HepG2 (cell line): ENCODE measurements at regions not wholly inside any gene's neighbourhood (a gene's known extent, or its start where the extent isn't known, plus 50 kb on each side); places are given as distances from the start of the nearest gene placed in this dataset.

Source experiments
- ATAC-seq: fragments of 200-7000 bp; cut with Tn5 transposase; 3 replicates; pipeline ENCODE4 v1.9.1; 2020; ENCODE audit warnings: mild to moderate bottlenecking, moderate library complexity
- BruUV-seq: library from RNA; stranded (reverse); fragments of 400-500 nt; replicated peaks from 2 replicates; lab custom pipeline; 2021; lab: Mats Ljungman, UMichigan
- CTCF ChIA-PET: fragments of 300-600 bp; formaldehyde crosslinking; extraction: SDS; loops from one replicate; lab custom pipeline; 2021; ENCODE audit warnings: low total read pairs, inconsistent platforms, low intra/inter-chr PET ratio; lab: Yijun Ruan, JAX
- POLR2A ChIA-PET: fragments of 350-600 bp; sonication (Branson Sonifier 250); formaldehyde crosslinking; loops from one replicate; lab custom pipeline; 2020; ENCODE audit warnings: antibody characterized with exemption, inconsistent platforms; lab: Yijun Ruan, JAX
- DNase-seq: peaks from one replicate; pipeline ENCODE4 v3.0.0-alpha.2; 2015; ENCODE audit warnings: low spot score
- FAIRE-seq: peaks from 3 replicates; lab custom pipeline; 2011; peaks lifted over from hg19 to GRCh38; lab: Jason Lieb, UNC
- H2AFZ ChIP-seq: one replicate; pipeline ENCODE4 v1.6.1; 2011; ENCODE audit warnings: low read length, inconsistent platforms
- H3K27ac ChIP-seq: fragments of 300-600 bp; 3 replicates; pipeline ENCODE4 v1.8.0; 2011; ENCODE audit warnings: mixed run types, mild to moderate bottlenecking, mixed read lengths, low read length, inconsistent platforms; ENCODE audit not compliant: insufficient read depth; ENCODE audit errors: extremely low read length
- H3K27me3 ChIP-seq, 2 experiments: fragments of 200-600 bp in 1 of 2; 2 replicates in 1 of 2; 3 replicates in 1 of 2; pipeline versions ENCODE4 v1.6.0 to v1.8.0; 2011; ENCODE audit warnings: low read length in 2 of 2, mild to moderate bottlenecking in 2 of 2, moderate library complexity in 2 of 2, inconsistent platforms in 1 of 2; ENCODE audit not compliant: insufficient read depth in 2 of 2, control insufficient read depth in 1 of 2
- H3K36me3 ChIP-seq, 2 experiments: fragments of 200-600 bp in 1 of 2; replicated peaks in 1 of 2; 2 replicates in 1 of 2; 3 replicates in 1 of 2; pipeline versions ENCODE4 v1.5.1 to v1.8.0; 2011; ENCODE audit warnings: low read length in 2 of 2, inconsistent platforms in 1 of 2; ENCODE audit not compliant: insufficient read depth in 2 of 2, control insufficient read depth in 1 of 2
- H3K4me1 ChIP-seq: 2 replicates; pipeline ENCODE4 v1.5.1; 2012; ENCODE audit warnings: low read length, inconsistent platforms; ENCODE audit not compliant: insufficient read depth
- H3K4me2 ChIP-seq: 2 replicates; pipeline ENCODE4 v1.6.0; 2011; ENCODE audit warnings: low read depth, low read length, inconsistent platforms
- H3K4me3 ChIP-seq, 3 experiments: fragments of 200-600 bp in 1 of 3; sonication (generic), shearing (Covaris generic) in 1 of 3; replicated peaks in 1 of 3; 2 replicates each; pipeline ENCODE4 v1.5.1; 2011 to 2016; ENCODE audit warnings: low read length in 3 of 3, inconsistent platforms in 2 of 3, low read depth in 2 of 3, mild to moderate bottlenecking in 2 of 3, control low read depth in 1 of 3, mixed read lengths in 1 of 3; ENCODE audit not compliant: insufficient read depth in 1 of 3
- H3K79me2 ChIP-seq: one replicate; pipeline ENCODE4 v1.6.1; 2011; ENCODE audit warnings: low read length, inconsistent platforms; ENCODE audit not compliant: insufficient read depth
- H3K9ac ChIP-seq: 2 replicates; pipeline ENCODE4 v1.6.0; 2011; ENCODE audit warnings: mild to moderate bottlenecking, low read depth, low read length, inconsistent platforms; ENCODE audit not compliant: insufficient read depth
- H3K9me3 ChIP-seq: 2 replicates; pipeline ENCODE4 v1.5.1; 2012; ENCODE audit warnings: mild to moderate bottlenecking, low read length
- H4K20me1 ChIP-seq: 2 replicates; pipeline ENCODE4 v1.6.0; 2011; ENCODE audit warnings: inconsistent platforms, mild to moderate bottlenecking, low read length, moderate library complexity; ENCODE audit not compliant: insufficient read depth
- ELF1 ChIP-seq: sonication (generic); formaldehyde crosslinking; IDR thresholded peaks from 2 replicates; pipeline ENCODE4 v1.4.0; 2020; ENCODE audit warnings: missing genetic modification reagents
- HOXA3 ChIP-seq: sonication (generic); formaldehyde crosslinking; IDR thresholded peaks from 2 replicates; pipeline ENCODE4 v1.5.0; 2020; ENCODE audit warnings: missing genetic modification reagents
- JDP2 ChIP-seq: sonication (generic); formaldehyde crosslinking; IDR thresholded peaks from 2 replicates; pipeline ENCODE4 v1.8.1; 2022; ENCODE audit warnings: missing genetic modification reagents, borderline replicate concordance
- KAT7 ChIP-seq: IDR thresholded peaks from 2 replicates; pipeline ENCODE4 v1.6.1; 2018; ENCODE audit warnings: borderline replicate concordance, missing compliant biosample characterization
- ZFP82 ChIP-seq: sonication (generic); formaldehyde crosslinking; IDR thresholded peaks from 2 replicates; pipeline ENCODE4 v1.5.1; 2020; ENCODE audit warnings: mild to moderate bottlenecking, missing genetic modification reagents, borderline replicate concordance
- ZNF564 ChIP-seq: sonication (generic); formaldehyde crosslinking; IDR thresholded peaks from 2 replicates; pipeline ENCODE4 v1.8.1; 2023; ENCODE audit warnings: mild to moderate bottlenecking, missing genetic modification reagents
- WGBS: methylation state at CpG from one replicate; pipeline ENCODE4 v1.1.6; 2017; ENCODE audit warnings: low lambda C conversion rate; 5-methylcytosine and 5-hydroxymethylcytosine counted together
- in situ Hi-C: cut with HindIII; loops from 2 replicates; pipeline ENCODE4 v1.10.0; 2017; ENCODE audit warnings: low pct_unique_long_range_greater_than_20kb; ENCODE audit not compliant: extremely low pct_ligation_motif_present
- intact Hi-C: fragments of 100-400 bp; cut with micrococcal nuclease; formaldehyde crosslinking; loops from one replicate; pipeline ENCODE4 v1.10.0; 2022; ENCODE audit not compliant: unreplicated experiment
- TF ChIP-seq, protein P1 (sequence below): sonication (generic); formaldehyde crosslinking; conservative IDR thresholded peaks from 2 replicates; pipeline ENCODE4 v1.4.0; 2020; ENCODE audit warnings: mild to moderate bottlenecking, missing genetic modification reagents, moderate library complexity
- TF ChIP-seq, protein P2 (sequence below): sonication (generic); formaldehyde crosslinking; IDR thresholded peaks from 2 replicates; pipeline ENCODE4 v1.5.0; 2020; ENCODE audit warnings: missing genetic modification reagents

DNA sequence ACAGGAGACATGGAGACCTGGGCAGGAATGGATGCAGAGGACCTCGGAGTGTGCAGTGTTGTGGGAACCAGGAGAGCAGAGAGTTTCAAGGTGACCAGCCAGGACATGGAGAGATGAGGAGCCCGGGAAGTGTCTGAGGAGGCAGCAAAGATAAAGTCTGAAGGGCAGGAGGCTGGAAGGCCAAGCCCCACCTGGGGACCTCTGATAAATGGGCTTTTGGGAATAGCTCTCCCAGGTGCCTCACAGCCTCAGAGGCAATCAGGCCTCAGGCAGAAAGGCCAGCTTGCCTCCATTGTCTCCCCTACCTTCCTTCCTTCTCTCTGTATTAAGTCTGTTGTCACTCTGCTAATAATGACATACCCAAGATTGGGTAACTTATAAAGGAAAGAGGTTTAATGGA is 97.5 kb upstream of the TPM1 start:
- Histone ChIP-seq H2AFZ (no peak overlapping the region), H3K4me1 (peaks cover 16% of the 10 kb centered on the region; the same call in 1 of the 2 replicates), H3K27me3 (peaks cover 0 to 25% of the 10 kb centered on the region in 2 experiments; a peak in 2 of 5 replicates), H3K4me2 (no peak overlapping the region), H3K36me3 (no peaks in the 10 kb centered on the region), H3K9ac (no peak overlapping the region), H3K27ac (no peak overlapping the region), H3K9me3 (no peaks in the 10 kb centered on the region), H4K20me1 (no peaks in the 10 kb centered on the region), H3K79me2 (no peaks in the 10 kb centered on the region), H3K4me3 (no peak overlapping the region)
- CTCF ChIA-PET = no interaction called here
- no peak for FAIRE-seq
- TF ChIP-seq, protein P1, sequence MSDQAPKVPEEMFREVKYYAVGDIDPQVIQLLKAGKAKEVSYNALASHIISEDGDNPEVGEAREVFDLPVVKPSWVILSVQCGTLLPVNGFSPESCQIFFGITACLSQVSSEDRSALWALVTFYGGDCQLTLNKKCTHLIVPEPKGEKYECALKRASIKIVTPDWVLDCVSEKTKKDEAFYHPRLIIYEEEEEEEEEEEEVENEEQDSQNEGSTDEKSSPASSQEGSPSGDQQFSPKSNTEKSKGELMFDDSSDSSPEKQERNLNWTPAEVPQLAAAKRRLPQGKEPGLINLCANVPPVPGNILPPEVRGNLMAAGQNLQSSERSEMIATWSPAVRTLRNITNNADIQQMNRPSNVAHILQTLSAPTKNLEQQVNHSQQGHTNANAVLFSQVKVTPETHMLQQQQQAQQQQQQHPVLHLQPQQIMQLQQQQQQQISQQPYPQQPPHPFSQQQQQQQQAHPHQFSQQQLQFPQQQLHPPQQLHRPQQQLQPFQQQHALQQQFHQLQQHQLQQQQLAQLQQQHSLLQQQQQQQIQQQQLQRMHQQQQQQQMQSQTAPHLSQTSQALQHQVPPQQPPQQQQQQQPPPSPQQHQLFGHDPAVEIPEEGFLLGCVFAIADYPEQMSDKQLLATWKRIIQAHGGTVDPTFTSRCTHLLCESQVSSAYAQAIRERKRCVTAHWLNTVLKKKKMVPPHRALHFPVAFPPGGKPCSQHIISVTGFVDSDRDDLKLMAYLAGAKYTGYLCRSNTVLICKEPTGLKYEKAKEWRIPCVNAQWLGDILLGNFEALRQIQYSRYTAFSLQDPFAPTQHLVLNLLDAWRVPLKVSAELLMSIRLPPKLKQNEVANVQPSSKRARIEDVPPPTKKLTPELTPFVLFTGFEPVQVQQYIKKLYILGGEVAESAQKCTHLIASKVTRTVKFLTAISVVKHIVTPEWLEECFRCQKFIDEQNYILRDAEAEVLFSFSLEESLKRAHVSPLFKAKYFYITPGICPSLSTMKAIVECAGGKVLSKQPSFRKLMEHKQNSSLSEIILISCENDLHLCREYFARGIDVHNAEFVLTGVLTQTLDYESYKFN (CRISPR knock-in tag) = no peak
- TF ChIP-seq JDP2 (CRISPR knock-in tag) (no peak), ZNF564 (CRISPR knock-in tag) (no peak)
- in situ Hi-C loops (no loop called here), intact Hi-C loops (no loop called here)
- POLR2A ChIA-PET = no interaction called here
- no peak for DNase-seq
- ATAC-seq = no peak
- WGBS = 53% methylated on average over 2 of the region's 2 CpGs
- no TSS peak for BruUV-seq

GRCh38 chr15:62945760-62946159 is 96.8 kb upstream of the TPM1 start:
- FAIRE-seq = no peak
- Histone ChIP-seq H3K9ac (no peak overlapping the region), H3K36me3 (no peaks in the 10 kb centered on the region), H4K20me1 (no peaks in the 10 kb centered on the region), H3K4me2 (no peak overlapping the region), H3K27me3 (peaks cover 0 to 26% of the 10 kb centered on the region in 2 experiments; a peak in 2 of 5 replicates), H3K4me1 (peaks cover 16% of the 10 kb centered on the region), H3K79me2 (no peaks in the 10 kb centered on the region), H3K9me3 (no peaks in the 10 kb centered on the region), H3K4me3 (no peak overlapping the region), H3K27ac (no peak overlapping the region), H2AFZ (no peak overlapping the region)
- TF ChIP-seq ZFP82 (CRISPR knock-in tag) (no peak), KAT7 (CRISPR knock-in tag) (no peak), ELF1 (no peak), HOXA3 (CRISPR knock-in tag) (no peak)
- TF ChIP-seq, protein P2, sequence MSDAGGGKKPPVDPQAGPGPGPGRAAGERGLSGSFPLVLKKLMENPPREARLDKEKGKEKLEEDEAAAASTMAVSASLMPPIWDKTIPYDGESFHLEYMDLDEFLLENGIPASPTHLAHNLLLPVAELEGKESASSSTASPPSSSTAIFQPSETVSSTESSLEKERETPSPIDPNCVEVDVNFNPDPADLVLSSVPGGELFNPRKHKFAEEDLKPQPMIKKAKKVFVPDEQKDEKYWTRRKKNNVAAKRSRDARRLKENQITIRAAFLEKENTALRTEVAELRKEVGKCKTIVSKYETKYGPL (CRISPR knock-in tag) = no peak
- intact Hi-C loops (no loop called here), in situ Hi-C loops (no loop called here)
- POLR2A ChIA-PET = no interaction called here
- CTCF ChIA-PET = no interaction called here
- 57% methylated on average over 4 of the region's 4 CpGs for WGBS
- no peak for DNase-seq
- BruUV-seq = no TSS peak
- no peak for ATAC-seq
